ENCODE measurements at regions not wholly inside any gene's neighbourhood (a gene's known extent, or its start where the extent isn't known, plus 50 kb on each side); places are given as distances from the start of the nearest gene placed in this dataset.
"Not testable (repeated sequence)": the region's sequence is repeated elsewhere in the genome, so short reads cannot be mapped to it uniquely, and the experiment has no call there.

DNA sequence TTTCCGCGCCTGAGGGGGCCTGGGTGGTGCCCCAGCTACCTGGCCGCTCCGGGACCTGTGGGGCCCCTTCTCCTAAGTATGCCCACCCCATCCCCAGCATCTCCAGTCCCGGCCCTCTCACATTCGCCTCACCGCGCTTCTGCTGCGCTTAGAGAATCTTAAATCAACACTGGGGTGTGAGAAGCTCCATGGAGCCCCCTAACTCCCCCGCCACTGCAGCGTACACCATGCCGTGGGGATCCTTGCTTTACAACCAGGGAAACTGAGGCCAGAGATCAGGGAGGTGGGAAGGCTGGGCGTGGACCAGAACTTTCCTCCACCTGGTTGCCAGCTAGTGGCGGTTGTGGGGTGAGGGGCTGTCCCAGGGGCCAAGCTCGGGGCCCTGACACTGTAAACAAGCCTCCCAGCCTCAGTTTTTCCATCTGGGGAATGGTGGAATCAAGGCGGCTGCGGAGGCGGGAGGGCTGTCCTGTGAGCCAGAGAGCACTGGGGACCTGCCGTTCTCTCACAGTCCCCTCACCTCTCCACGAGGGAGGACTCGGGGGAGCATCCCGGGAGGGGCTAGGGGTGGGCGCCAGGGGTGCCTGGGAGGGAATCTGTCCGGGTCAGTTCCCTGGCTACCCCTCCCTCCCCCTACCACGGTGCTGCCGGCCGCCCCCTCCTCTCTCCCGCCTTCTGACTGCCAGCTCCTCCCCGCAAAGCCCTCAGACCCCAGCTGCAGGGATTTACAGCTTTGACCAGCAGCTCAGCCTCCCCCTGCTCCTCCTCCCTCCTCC, 161.2 kb downstream of the C9orf50 start:
- no peak for DNase-seq (ENCODE audit: extremely low read depth, low read depth)

DNA sequence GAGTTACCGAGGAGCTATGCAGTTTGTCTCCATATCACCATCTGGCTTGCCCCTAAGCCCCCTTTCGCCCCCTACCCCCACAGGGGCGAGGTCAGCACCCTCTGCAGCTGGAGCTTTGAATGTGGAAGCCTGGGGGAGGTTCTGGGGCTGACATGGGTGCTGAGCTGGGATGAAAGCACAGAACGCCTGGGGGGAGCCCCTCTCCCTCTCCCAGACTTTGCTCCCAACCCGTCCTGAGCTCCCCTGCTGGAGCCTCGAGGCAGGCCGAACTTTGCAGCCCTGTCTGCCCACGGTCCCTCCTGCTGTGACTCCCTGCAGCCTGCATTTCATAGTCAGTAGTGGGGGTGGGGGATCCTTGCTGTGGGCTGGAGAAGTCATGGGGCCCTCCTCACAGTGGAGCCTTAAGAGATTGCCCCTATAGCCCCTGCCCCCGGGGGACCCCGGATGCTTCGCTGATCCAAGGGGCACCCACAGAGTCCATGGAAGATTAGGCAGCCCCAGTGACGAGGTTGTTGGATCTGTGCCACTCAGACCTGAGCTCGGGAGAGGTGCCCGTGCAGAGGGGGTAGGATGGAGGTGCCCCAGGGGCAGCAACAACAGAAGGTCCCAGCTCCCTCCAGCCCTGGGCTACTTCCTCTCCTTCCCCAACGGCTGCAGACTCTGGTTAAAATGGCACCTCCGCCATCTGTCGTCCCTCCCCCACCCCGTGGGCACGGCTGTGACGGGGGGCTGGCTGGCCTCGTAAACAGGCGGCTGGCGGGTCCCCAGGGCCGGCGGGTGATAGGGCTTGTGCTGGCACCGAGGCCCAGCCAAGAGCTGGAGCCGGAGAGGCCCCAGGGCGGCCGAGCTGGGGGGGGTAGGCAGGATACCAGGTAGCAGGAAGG, 162.0 kb downstream of the C9orf50 start:
- no peak for DNase-seq (ENCODE audit: extremely low read depth, low read depth)

DNA sequence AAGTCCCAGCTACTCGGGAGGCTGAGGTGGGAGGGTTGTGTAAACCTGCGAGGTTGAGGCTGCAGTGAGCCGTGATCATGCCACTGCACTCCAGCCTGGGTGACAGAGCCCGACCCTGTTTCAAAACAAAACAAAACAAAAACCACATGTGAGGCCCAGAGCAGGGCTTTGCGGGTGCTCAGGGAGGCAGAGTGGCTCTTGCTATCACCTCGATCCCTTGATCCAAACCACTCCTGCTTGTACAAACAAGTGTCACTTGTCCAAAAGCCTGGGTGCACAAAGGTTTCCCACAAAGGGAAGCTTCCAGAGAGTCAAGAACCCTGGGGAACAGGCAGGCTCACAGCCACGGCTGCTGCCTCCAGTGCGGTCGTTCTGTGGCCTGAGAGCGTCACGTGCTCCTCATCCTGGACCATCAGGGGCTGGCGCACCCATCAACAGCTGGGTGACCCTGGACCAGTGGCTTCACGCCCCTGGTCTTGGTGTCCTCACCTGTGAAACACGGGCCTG, 162.7 kb downstream of the C9orf50 start:
- no peak for DNase-seq (ENCODE audit: extremely low read depth, low read depth)

DNA sequence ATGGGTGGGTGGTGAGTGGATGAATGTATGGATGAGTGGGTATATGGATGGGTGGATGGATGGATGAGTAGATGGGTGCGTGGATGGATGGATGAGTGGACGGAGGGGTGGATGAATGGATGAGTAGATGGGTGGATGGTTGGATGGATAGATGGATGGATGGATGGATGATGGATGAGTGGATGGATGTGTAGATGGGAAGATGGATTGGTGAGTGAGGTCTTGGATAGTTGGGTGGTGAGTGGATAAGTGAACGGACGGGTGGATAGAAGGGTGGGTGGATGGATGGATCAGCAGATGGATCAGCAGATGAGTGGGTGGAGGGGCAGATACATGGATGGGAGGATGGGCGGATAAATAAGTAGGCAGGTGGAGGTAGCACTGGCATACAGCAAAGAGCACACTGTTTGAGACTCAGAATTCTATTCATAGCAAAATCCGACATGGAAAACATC, 163.5 kb downstream of the C9orf50 start:
- DNase-seq (ENCODE audit: extremely low read depth, low read depth): no peak

DNA sequence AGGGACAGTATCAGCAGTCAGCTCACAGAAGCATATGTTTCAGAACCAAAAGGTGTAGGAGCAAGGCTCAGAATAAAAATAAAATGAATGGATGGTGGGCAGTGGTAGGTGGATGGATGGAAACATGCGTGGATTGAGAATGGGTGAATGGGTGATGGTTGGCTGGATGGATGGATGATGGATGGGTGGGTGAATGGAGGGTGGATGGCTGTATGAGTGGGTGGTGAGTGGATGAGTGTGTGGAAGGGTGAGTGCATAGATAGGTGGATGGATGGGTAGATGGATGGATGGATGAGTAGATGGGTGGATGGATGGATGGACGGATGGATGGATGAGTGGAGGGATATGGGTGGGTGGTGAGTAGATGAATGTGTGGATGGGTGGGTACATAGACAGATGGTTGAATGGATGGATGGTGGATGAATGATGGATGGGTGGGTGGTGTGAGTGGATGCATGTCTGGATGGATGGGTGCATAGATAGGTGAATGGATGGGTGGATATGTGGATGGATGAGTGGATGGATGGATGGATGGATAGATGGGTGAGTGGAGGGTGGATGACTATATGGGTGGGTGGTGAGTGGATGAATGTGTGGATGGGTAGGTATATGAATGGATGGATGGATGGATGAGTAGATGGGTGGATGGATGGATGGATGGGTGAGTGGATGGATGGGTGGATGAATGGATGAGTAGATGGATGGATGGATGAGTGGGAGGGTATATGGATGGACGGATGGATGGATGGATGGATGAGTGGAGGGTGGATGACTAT, 164.2 kb downstream of the C9orf50 start:
- DNase-seq (ENCODE audit: extremely low read depth, low read depth): no peak

DNA sequence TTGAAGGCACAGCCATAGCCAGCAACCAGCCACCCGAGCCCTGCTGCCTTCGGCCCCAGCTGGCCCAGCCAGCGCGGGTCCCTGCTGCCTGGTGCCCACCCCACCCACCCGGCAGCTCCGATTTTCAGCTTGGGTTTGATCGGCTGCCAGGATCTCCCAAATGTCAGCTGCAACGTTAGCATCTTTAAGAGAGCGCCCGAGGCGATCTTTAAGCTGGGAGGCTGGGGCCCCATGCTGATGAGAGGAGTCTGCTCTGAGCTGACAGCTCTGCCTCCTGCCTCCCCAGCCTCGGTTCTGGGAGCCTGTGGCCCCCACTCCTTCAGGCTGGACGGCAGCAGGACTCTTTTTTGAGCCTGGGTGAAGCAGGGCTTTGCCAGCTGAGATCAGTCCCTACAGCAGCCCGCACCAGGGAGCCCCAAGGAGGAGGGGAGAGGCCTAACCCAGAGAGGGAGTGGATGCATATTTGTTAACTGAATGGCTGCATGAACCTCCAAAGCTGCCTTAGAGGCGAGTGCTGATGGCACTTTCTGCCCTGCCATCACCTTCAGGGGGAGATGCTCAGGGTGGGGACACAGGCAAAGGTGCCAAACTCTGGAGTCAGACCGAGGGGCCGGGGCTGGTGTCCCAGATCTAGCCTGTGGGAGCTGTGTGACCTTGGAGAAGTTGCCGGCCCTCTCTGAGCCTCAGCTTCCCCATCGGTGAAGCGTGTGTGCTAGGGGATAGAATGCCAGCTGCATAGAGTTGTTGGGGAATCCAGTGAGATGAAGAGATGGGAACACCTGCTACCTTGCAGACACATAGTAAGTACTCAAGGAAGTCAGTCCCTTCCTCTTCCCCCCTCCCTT, 165.5 kb downstream of the C9orf50 start:
- no peak for DNase-seq (ENCODE audit: extremely low read depth, low read depth)

DNA sequence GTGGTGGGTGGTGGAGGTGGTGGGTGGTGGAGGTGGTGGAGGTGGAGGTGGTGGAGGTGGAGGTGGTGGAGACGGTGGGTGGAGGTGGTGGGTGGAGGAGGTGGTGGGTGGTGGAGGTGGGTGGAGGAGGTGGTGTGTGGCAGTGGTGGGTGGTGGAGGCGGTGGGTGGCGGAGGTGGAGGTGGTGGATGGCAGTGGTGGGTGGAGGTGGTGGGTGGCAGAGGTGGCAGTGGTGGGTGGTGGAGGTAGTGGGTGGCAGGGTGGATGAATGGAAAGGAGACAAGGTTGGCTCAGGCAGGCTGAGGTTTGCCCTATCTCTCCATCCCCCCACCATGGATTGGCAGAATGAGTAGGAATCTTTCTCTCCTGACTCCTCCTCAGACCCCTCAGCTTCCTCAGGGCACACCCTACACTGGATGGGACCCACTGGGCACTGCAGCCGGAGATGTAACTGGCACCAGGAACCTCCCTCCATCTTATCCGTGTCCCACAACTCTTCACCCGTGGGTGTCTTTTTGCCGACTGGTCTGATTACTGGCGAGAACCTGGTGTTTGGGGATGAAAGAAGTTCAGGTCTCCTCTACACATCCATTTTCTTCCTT, 166.3 kb downstream of the C9orf50 start:
- DNase-seq (ENCODE audit: extremely low read depth, low read depth): no peak

DNA sequence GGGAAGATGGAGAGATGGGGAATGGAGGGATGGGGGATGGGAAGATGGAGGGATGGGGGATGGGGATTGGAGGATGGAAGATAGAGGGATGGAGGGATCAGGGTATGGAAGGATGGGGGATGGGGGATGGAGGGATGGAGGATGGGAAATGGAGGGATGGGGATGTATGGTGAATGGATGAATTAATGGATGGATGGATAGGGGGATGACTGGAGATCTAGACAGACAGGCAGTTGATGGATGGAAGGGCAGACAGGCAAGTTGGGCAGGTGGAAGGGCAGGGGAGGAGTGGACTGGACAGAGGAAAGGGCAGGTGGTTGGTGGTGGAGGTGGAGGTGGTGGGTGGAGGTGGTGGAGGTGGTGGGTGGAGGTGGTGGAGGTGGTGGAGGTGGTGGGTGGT, 167.2 kb downstream of the C9orf50 start:
- no peak for DNase-seq (ENCODE audit: extremely low read depth, low read depth)

DNA sequence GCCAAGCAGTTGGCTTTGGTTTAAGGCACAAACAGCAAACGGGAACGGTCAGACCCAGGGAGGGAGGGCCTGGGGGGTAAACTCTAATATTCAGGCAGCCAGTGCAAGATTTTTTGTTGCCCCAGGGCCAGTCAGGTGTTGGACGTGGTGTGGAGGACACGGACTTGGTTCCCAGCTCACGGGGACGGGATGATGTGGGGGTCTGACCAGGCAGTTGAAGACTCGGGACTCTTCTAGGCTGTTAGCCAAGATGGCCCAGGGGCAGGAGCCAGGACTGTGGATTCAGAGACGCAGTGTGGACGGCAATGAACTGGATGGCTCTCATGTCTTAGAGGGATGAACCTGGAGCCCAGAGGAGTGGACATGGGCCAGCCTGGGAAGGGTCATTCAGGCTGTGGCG, 169.2 kb downstream of the C9orf50 start:
- DNase-seq (ENCODE audit: extremely low read depth, low read depth): no peak

DNA sequence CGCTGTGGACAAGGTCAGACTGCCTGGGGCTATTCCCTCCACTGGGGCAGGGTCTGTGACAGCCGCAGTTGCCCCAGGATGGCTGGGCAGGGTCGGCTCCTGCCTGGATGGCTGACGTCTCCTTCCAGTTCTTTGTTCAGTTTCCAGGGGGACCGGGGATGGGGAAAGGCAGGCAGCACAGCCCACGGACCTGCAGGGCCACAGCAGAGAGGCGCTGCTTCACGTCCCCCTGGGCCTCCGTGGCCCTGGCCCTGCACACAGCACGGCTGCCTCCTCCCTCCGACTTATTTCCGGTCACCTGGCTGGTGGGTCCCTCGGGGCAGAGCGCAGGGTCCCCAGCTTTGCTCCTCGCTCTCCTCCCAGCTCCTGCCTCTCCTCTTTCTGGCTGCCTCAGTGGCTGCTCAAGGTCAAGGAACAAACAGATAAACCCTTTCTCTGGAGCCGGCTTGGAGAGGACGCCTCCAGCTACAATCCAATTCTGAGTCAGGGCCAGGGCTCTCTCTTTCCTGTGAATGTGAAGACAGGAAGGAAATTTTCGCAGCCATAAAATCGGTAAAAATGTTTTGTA, 169.7 kb downstream of the C9orf50 start:
- DNase-seq (ENCODE audit: extremely low read depth, low read depth): no peak

DNA sequence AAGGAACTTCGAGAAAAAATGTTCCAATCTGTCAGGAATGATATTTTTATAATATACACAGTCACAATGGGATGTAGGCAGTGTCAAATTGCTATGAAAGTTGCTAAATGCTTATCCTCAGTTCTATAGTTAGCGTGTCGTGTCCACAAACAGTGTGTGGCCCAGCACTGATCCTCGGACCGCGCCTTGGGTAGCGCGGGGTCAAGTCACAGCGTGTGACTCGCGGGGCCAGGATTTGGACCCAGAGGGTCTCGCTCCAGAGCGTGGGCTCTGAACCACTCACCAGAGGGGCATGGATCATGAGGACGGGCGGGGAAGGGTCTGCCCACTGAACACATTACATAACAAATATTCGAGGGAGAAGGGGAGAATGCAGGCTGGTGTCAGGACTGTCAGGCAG, 171.8 kb downstream of the C9orf50 start:
- no peak for DNase-seq (ENCODE audit: extremely low read depth, low read depth)

DNA sequence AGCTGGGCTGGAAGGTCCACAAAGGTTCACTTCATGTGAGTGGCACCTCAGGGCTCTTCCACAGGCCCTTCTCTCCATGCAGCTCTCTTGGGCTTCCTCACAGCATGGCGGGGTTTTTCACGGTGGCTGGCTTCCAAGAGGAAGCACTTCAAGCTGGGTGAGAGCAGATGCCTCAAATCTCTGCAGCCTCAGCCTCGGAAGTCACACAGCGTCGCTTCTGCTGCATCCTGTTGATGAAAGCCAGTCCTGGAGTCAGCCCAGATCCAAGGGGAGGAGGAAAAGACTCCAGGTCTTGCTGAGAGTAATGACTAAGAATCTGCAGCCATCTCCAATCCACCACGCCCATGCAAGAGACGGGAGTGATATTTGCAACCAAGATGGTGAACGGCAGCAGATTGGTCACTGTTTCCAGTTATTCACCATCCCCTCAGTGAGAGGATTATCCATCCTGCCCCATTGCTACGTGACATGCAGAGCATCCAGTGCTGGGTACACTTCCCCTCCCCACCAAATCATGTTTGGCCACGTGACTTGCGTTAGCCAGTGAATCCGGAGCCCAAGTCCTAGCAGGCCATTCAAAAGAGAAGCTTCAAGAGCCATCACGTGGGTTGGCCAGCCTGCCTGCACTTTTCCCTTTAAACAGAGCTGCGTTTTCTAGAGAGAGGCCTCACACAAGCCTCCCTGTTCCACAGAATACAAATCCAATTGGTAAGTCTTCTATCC, 173.9 kb downstream of the C9orf50 start:
- DNase-seq (ENCODE audit: extremely low read depth, low read depth): no peak

DNA sequence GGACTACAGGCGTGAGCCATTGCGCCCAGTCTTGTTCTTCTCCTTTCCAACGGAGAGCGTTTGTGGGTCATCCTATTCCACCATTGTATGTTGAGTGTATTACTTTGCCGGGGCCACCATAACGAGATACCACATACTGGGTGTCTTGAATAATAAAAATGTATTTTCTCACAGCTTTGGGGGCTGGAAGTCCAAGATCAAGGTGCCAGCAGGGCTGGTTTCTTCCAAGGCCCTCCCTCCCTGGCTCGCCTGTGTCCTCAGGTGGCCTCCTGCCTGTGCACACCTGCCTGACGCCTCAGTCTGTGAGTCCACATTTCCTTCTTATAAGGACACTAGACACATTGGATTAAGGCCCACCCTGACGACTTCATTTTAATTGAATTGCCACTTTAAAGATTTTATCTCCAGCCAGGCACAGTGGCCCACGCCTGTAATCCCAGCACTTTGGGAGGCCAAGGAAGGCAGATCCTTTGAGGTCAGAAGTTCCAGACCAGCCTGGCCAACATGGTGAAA, 175.1 kb downstream of the C9orf50 start:
- DNase-seq (ENCODE audit: extremely low read depth, low read depth): no peak

DNA sequence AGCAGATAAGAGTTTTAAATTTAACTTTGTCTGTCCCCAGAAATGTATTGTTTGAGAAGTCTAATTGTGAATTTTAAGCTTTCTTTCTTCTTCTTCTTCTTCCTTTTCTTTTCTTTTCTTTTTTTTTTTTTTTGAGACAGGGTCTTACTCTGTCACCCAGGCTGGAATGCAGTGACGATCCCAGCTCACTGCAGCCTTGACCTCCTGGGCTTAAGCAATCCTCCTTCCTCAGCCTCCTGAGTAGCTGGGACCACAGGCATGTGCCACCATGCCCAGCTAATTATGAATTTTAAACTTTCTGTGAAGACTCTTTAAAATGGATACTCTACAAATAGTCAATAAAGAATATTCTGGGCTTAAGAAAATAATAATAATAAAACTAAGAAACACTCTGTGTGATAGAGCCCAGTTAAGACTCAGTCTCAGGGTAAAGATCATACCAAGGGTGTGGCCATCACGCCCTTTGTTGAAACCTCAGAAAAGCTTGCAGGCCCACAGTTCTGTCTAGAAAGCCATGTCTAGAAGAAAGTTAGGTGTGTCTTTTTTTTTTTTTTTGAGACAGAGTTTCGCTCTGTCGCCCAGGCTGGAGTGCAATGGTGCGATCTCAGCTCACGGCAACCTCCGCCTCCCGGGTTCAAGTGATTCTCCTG, 177.3 kb downstream of the C9orf50 start:
- DNase-seq (ENCODE audit: extremely low read depth, low read depth): not testable (repeated sequence)

DNA sequence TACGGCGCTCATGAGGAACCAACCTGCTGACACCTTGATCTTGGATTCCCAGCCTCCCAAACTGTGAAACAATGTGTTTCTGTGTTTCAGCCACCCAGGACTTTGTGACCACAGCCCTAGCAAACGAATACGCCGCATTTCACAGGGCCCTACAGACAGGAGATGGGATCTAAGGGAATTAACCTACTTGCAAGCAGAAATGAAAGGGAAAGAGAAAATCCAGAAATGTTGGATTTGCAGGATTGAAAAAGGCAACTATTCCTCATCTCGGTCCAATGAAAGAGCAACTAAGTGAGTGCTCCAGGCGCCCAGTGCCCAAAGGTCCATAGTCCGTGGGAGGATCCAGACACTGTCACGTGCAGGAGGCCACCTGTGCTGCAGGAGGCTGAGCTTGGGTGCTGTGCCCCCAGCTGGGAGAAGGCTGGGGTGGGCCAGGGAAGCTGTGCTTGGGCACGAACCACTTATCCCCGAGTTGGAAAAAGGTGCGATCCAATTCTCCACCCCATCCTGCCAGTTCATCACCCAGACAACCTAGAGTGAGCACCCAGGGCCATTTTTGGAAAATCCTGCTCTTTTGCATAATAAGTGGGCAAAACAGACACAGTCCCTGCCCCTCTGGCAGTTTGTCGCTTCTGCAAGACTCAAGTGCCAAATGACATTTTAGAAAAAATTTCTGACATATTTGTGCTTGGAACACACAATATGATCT, 177.9 kb downstream of the C9orf50 start:
- no peak for DNase-seq (ENCODE audit: extremely low read depth, low read depth)

DNA sequence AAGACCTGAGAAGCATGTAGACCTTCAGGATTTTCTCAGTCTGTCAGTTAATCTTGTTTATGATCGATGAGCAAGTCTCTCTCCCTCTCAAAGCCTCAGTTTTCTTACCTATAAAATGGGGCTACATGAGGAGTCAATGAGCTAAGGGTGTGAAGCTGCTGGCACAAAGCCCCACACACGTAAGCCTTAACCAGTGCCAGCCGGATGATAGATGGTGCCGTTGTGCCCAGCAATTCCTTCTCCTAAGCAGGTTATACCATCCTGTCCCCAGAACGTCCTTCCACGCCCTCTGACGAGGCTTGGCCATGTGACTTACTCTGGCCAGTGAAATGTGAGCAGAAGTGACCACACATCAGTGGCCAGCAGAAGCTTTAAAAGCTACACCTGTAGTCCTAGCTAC, 179.0 kb downstream of the C9orf50 start:
- DNase-seq (ENCODE audit: extremely low read depth, low read depth): no peak

Data from NCI-H460 (cell line).